Large intestine (tissue), 3 donors: ENCODE measurements at regions not wholly inside any gene's neighbourhood (a gene's known extent, or its start where the extent isn't known, plus 50 kb on each side); places are given as distances from the start of the nearest gene placed in this dataset.

Experiments used
- DNase-seq, 2 donors: peaks; one replicate each; pipeline versions ENCODE4 v3.0.0 to v3.0.0-alpha.2; 2013
- H3K27ac ChIP-seq: one replicate; pipeline ENCODE4 v1.5.1; 2013; ENCODE audit warnings: low read length
- H3K27me3 ChIP-seq: 2 replicates; pipeline ENCODE4 v1.6.1; 2013; ENCODE audit warnings: low read length; ENCODE audit not compliant: control insufficient read depth, insufficient read depth
- H3K36me3 ChIP-seq: 2 replicates; pipeline ENCODE4 v1.6.1; 2013; ENCODE audit warnings: low read length; ENCODE audit not compliant: control insufficient read depth, insufficient read depth
- H3K4me1 ChIP-seq: one replicate; pipeline ENCODE4 v1.6.1; 2013; ENCODE audit warnings: low read length; ENCODE audit not compliant: control insufficient read depth, insufficient read depth
- H3K4me3 ChIP-seq: one replicate; pipeline ENCODE4 v1.5.1; 2013; ENCODE audit warnings: low read length
- H3K9me3 ChIP-seq: one replicate; pipeline ENCODE4 v1.6.1; 2013; ENCODE audit warnings: mild to moderate bottlenecking, low read depth, low read length, moderate library complexity; ENCODE audit not compliant: control insufficient read depth
- WGBS: methylation state at CpG from one replicate; pipeline ENCODE4 v1.1.5; 2013; ENCODE audit warnings: low lambda C conversion rate; ENCODE audit not compliant: insufficient coverage; 5-methylcytosine and 5-hydroxymethylcytosine counted together

- no peaks in the 10 kb centered on the region for H3K4me1 ChIP-seq
- WGBS, result no CpG with 5 or more reads among the region's 5 CpGs
- no peak for DNase-seq
- H3K36me3 ChIP-seq, result no peaks in the 10 kb centered on the region
- H3K9me3 ChIP-seq, result no peaks in the 10 kb centered on the region
- H3K27me3 ChIP-seq, result peaks cover 10% of the 10 kb centered on the region
- H3K4me3 ChIP-seq, result no peak overlapping the region
- no peak overlapping the region for H3K27ac ChIP-seq
Observed at GRCh38 chr6:40268614-40269013, 318.6 kb downstream of the LRFN2 start.

GRCh38 chr6:40268166-40268565 lies 319.0 kb downstream of the LRFN2 start:
- DNase-seq, result no peak
- no peaks in the 10 kb centered on the region for H3K9me3 ChIP-seq
- H3K4me3 ChIP-seq, result no peak overlapping the region
- H3K36me3 ChIP-seq, result no peaks in the 10 kb centered on the region
- H3K27me3 ChIP-seq, result peaks cover 10% of the 10 kb centered on the region
- WGBS, result no CpG with 5 or more reads among the region's 2 CpGs
- H3K4me1 ChIP-seq, result no peaks in the 10 kb centered on the region
- no peak overlapping the region for H3K27ac ChIP-seq

- no CpG with 5 or more reads among the region's 2 CpGs for WGBS
- DNase-seq, result no peak
- no peaks in the 10 kb centered on the region for H3K36me3 ChIP-seq
- no peak overlapping the region for H3K27ac ChIP-seq
- peaks cover 7% of the 10 kb centered on the region for H3K27me3 ChIP-seq
- no peak overlapping the region for H3K4me3 ChIP-seq
- no peaks in the 10 kb centered on the region for H3K9me3 ChIP-seq
- no peaks in the 10 kb centered on the region for H3K4me1 ChIP-seq
Observed at GRCh38 chr6:40265615-40266014, 321.5 kb downstream of the LRFN2 start.

GRCh38 chr6:40263970-40264369 lies 323.2 kb downstream of the LRFN2 start:
- Histone ChIP-seq H3K9me3 (no peaks in the 10 kb centered on the region), H3K36me3 (no peaks in the 10 kb centered on the region), H3K27ac (no peak overlapping the region), H3K27me3 (peaks cover 2% of the 10 kb centered on the region), H3K4me1 (no peaks in the 10 kb centered on the region), H3K4me3 (no peak overlapping the region)
- no peak for DNase-seq
- WGBS, result no CpG with 5 or more reads among the region's 2 CpGs

GRCh38 chr6:40262363-40262762 lies 324.8 kb downstream of the LRFN2 start:
- Histone ChIP-seq H3K36me3 (no peaks in the 10 kb centered on the region), H3K9me3 (no peaks in the 10 kb centered on the region), H3K27me3 (peaks cover 4% of the 10 kb centered on the region), H3K4me3 (no peak overlapping the region), H3K27ac (no peak overlapping the region), H3K4me1 (no peaks in the 10 kb centered on the region)
- WGBS, result no CpG with 5 or more reads among the region's 1 CpG
- no peak for DNase-seq

- no peak overlapping the region for H3K27ac ChIP-seq
- WGBS, result no CpG with 5 or more reads among the region's 5 CpGs
- DNase-seq, result no peak
- H3K4me1 ChIP-seq, result peaks cover 7% of the 10 kb centered on the region
- no peak overlapping the region for H3K4me3 ChIP-seq
- peaks cover 7% of the 10 kb centered on the region for H3K27me3 ChIP-seq
- H3K9me3 ChIP-seq, result no peaks in the 10 kb centered on the region
- no peaks in the 10 kb centered on the region for H3K36me3 ChIP-seq
Observed at GRCh38 chr6:40258531-40258930, 324.3 kb upstream of the MOCS1 start.

- DNase-seq, result no peak
- no peaks in the 10 kb centered on the region for H3K9me3 ChIP-seq
- H3K4me3 ChIP-seq, result no peak overlapping the region
- H3K4me1 ChIP-seq, result peaks cover 7% of the 10 kb centered on the region
- H3K27ac ChIP-seq, result no peak overlapping the region
- H3K27me3 ChIP-seq, result peaks cover 9% of the 10 kb centered on the region
- no CpG with 5 or more reads among the region's 1 CpG for WGBS
- H3K36me3 ChIP-seq, result no peaks in the 10 kb centered on the region
Observed at GRCh38 chr6:40256831-40257230, 322.6 kb upstream of the MOCS1 start.

- DNase-seq, result no peak
- no peak overlapping the region for H3K4me3 ChIP-seq
- H3K27ac ChIP-seq, result no peak overlapping the region
- peaks cover 7% of the 10 kb centered on the region for H3K4me1 ChIP-seq
- H3K27me3 ChIP-seq, result peaks cover 12% of the 10 kb centered on the region
- H3K9me3 ChIP-seq, result no peaks in the 10 kb centered on the region
- no CpG with 5 or more reads among the region's 2 CpGs for WGBS
- H3K36me3 ChIP-seq, result no peaks in the 10 kb centered on the region
Observed at GRCh38 chr6:40256224-40256623, 322.0 kb upstream of the MOCS1 start.

GRCh38 chr6:40253420-40253819 lies 319.2 kb upstream of the MOCS1 start:
- H3K36me3 ChIP-seq, result no peaks in the 10 kb centered on the region
- H3K27me3 ChIP-seq, result peaks cover 15% of the 10 kb centered on the region
- H3K27ac ChIP-seq, result no peak overlapping the region
- no peaks in the 10 kb centered on the region for H3K9me3 ChIP-seq
- WGBS, result no CpG with 5 or more reads among the region's 3 CpGs
- no peak overlapping the region for H3K4me3 ChIP-seq
- no peak for DNase-seq
- peaks cover 7% of the 10 kb centered on the region for H3K4me1 ChIP-seq

- peaks cover 13% of the 10 kb centered on the region for H3K27me3 ChIP-seq
- DNase-seq, result no peak
- H3K36me3 ChIP-seq, result no peaks in the 10 kb centered on the region
- H3K4me1 ChIP-seq, result peaks cover 7% of the 10 kb centered on the region
- no peak overlapping the region for H3K4me3 ChIP-seq
- no CpG with 5 or more reads among the region's 4 CpGs for WGBS
- H3K27ac ChIP-seq, result no peak overlapping the region
- no peaks in the 10 kb centered on the region for H3K9me3 ChIP-seq
Observed at GRCh38 chr6:40252531-40253258, 318.4 kb upstream of the MOCS1 start.

- peaks cover 7% of the 10 kb centered on the region for H3K4me1 ChIP-seq
- no peak overlapping the region for H3K4me3 ChIP-seq
- no peaks in the 10 kb centered on the region for H3K36me3 ChIP-seq
- H3K9me3 ChIP-seq, result no peaks in the 10 kb centered on the region
- peaks cover 16% of the 10 kb centered on the region for H3K27me3 ChIP-seq
- DNase-seq, result no peak
- H3K27ac ChIP-seq, result no peak overlapping the region
- no CpG with 5 or more reads among the region's 3 CpGs for WGBS
Observed at GRCh38 chr6:40251637-40252300, 317.5 kb upstream of the MOCS1 start.
